Breast epithelium (tissue), 3 donors: ENCODE measurements at regions not wholly inside any gene's neighbourhood (a gene's known extent, or its start where the extent isn't known, plus 50 kb on each side); places are given as distances from the start of the nearest gene placed in this dataset.

Source experiments
- CTCF ChIP-seq, 3 donors: fragments of 450-650 bp; IDR thresholded peaks; one replicate each; pipeline ENCODE4 v1.5.1; 2016 to 2017; ENCODE audit warnings: antibody characterized with exemption in 3 of 3, mild to moderate bottlenecking in 3 of 3, moderate library complexity in 3 of 3
- POLR2A ChIP-seq: fragments of 450-650 bp; IDR thresholded peaks from one replicate; pipeline ENCODE4 v1.6.1; 2016; ENCODE audit warnings: antibody characterized with exemption, mild to moderate bottlenecking, moderate library complexity
- POLR2AphosphoS5 ChIP-seq, 3 donors: sonication (generic); formaldehyde crosslinking; IDR thresholded peaks; one replicate each; pipeline ENCODE4 v1.6.1; 2017; ENCODE audit warnings: antibody characterized with exemption in 3 of 3

- TF ChIP-seq CTCF (IDR thresholded peaks at IDR 0.05) = no peak
- no peak for TF ChIP-seq POLR2A
- no peak for TF ChIP-seq POLR2AphosphoS5 (IDR thresholded peaks at IDR 0.05)
These were observed 97.0 kb upstream of the TARS1 start for GRCh38 chr5:33343676-33344327.
